ENCODE measurements at regions not wholly inside any gene's neighbourhood (a gene's known extent, or its start where the extent isn't known, plus 50 kb on each side); places are given as distances from the start of the nearest gene placed in this dataset.

DNA sequence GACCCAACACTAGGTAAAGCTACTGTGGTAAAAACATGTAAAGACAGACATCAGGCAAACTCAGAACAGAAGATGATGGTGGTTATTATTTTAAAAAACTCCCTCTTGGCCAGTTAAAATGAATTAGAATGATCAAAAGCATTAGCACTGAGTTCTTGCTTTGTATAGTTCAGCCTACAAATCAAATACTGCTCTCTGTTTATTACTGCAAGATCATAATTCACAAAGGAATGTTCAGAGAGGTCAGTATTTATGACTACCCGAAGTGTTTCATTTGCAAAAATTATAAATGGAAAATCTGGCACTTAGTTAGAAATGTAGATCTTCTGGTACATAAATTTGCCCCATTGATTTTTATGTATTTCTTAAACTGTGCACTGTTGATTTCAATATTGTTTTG lies 140.3 kb upstream of the PPP2R2B start:
- TF ChIP-seq, protein P1, sequence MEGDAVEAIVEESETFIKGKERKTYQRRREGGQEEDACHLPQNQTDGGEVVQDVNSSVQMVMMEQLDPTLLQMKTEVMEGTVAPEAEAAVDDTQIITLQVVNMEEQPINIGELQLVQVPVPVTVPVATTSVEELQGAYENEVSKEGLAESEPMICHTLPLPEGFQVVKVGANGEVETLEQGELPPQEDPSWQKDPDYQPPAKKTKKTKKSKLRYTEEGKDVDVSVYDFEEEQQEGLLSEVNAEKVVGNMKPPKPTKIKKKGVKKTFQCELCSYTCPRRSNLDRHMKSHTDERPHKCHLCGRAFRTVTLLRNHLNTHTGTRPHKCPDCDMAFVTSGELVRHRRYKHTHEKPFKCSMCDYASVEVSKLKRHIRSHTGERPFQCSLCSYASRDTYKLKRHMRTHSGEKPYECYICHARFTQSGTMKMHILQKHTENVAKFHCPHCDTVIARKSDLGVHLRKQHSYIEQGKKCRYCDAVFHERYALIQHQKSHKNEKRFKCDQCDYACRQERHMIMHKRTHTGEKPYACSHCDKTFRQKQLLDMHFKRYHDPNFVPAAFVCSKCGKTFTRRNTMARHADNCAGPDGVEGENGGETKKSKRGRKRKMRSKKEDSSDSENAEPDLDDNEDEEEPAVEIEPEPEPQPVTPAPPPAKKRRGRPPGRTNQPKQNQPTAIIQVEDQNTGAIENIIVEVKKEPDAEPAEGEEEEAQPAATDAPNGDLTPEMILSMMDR (IDR thresholded peaks at IDR 0.05): no peak
- TF ChIP-seq POLR2A (IDR thresholded peaks at IDR 0.05): no peak
- no peak for TF ChIP-seq EP300 (IDR thresholded peaks at IDR 0.05)
- no peak for TF ChIP-seq POLR2AphosphoS5 (IDR thresholded peaks at IDR 0.05)

Data from suprapubic skin (tissue), 4 donors.